ENCODE measurements at regions not wholly inside any gene's neighbourhood (a gene's known extent, or its start where the extent isn't known, plus 50 kb on each side); places are given as distances from the start of the nearest gene placed in this dataset.

- Histone ChIP-seq H3K36me3 (replicated peaks in 1 of 2; ENCODE audit: insufficient read depth in 1 of 2, low read depth in 2 of 2) (no peaks in the 10 kb centered on the region), H3K4me1 (no peaks in the 10 kb centered on the region), H3K27me3 (no peaks in the 10 kb centered on the region), H3K27ac (no peak overlapping the region), H3K9me3 (no peaks in the 10 kb centered on the region), H3K4me3 (no peak overlapping the region)
- intact Hi-C loops (cut with DNase I) = no loop called here
- ATAC-seq (no peak), DNase-seq (no peak)
- WGBS, 2 donors = 90 to 91% methylated on average over 7 of the region's 7 CpGs
- TF ChIP-seq POLR2A (IDR thresholded peaks at IDR 0.05) (no peak), CTCF (IDR thresholded peaks at IDR 0.05) (no peak)
Observed at GRCh38 chr5:143471666-143472464, 68.4 kb upstream of the NR3C1 start.

- H3K4me1 ChIP-seq = no peaks in the 10 kb centered on the region
- intact Hi-C loops (cut with DNase I) = no loop called here
- H3K27ac ChIP-seq = no peak overlapping the region
- H3K36me3 ChIP-seq (replicated peaks in 1 of 2; ENCODE audit: insufficient read depth in 1 of 2, low read depth in 2 of 2) = no peaks in the 10 kb centered on the region
- WGBS, 2 donors = 90 to 100% methylated on average over 1 of the region's 1 CpG
- H3K4me3 ChIP-seq = no peak overlapping the region
- no peaks in the 10 kb centered on the region for H3K9me3 ChIP-seq
- H3K27me3 ChIP-seq = no peaks in the 10 kb centered on the region
- DNase-seq (no peak), ATAC-seq (no peak)
- no peak for TF ChIP-seq CTCF (IDR thresholded peaks at IDR 0.05)
- TF ChIP-seq POLR2A (IDR thresholded peaks at IDR 0.05) = no peak
Observed at GRCh38 chr5:143471041-143471509, 67.6 kb upstream of the NR3C1 start.

DNA sequence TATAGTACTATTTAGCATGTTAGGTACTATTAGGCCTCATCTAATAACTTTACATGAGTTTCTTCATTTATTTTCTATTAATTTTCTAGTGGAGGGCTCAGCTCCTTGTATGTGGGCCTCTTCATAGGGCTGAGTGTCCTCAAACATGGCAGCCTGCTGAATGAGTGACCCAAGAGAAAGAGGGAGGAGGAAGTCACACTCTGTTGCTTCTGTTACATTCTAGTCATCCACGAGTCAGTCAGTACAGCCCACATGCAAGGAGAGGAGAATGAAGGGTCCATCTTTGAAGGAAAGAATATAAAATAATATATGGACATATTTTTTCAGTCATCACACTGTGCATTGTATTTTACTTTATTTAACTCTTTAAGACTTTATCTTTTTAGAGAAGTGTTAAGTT is 66.6 kb upstream of the NR3C1 start:
- H3K4me3 ChIP-seq = no peak overlapping the region
- no peak overlapping the region for H3K27ac ChIP-seq
- no peak for TF ChIP-seq POLR2A (IDR thresholded peaks at IDR 0.05)
- no peak for TF ChIP-seq CTCF (IDR thresholded peaks at IDR 0.05)
- no peaks in the 10 kb centered on the region for H3K27me3 ChIP-seq
- H3K4me1 ChIP-seq = no peaks in the 10 kb centered on the region
- DNase-seq (no peak), ATAC-seq (no peak)
- no peaks in the 10 kb centered on the region for H3K36me3 ChIP-seq (replicated peaks in 1 of 2; ENCODE audit: insufficient read depth in 1 of 2, low read depth in 2 of 2)
- intact Hi-C loops (cut with DNase I) = no loop called here
- H3K9me3 ChIP-seq = no peaks in the 10 kb centered on the region
- WGBS, 2 donors = 53 to 75% methylated on average over 1 of the region's 1 CpG

GRCh38 chr5:143469125-143469524 is 65.6 kb upstream of the NR3C1 start:
- DNase-seq = no peak
- Histone ChIP-seq H3K4me3 (no peak overlapping the region), H3K9me3 (no peaks in the 10 kb centered on the region), H3K4me1 (no peaks in the 10 kb centered on the region), H3K27ac (no peak overlapping the region), H3K27me3 (no peaks in the 10 kb centered on the region), H3K36me3 (replicated peaks in 1 of 2; ENCODE audit: insufficient read depth in 1 of 2, low read depth in 2 of 2) (no peaks in the 10 kb centered on the region)
- ATAC-seq = no peak
- intact Hi-C loops (cut with DNase I) = no loop called here
- WGBS, 2 donors = 86 to 91% methylated on average over 2 of the region's 2 CpGs
- no peak for TF ChIP-seq CTCF (IDR thresholded peaks at IDR 0.05)
- TF ChIP-seq POLR2A (IDR thresholded peaks at IDR 0.05) = no peak

DNA sequence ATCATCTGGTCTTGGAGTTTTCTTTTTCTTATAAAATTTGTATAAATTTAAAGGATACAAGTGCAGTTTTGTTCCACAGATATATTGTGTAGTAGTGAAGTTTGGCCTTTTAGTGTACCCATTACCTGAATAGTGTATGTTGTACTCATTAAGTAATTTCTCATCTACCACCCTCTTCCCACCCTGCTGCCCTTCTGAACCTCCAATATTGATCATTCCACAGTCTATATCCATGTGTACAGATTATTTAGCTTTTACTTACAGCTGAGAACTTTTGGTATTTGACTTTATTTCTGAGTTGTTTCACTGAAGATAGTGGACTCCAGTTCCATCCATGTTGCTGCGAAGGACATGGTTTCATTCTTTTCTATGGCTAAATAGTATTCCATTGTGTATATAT is 63.1 kb upstream of the NR3C1 start:
- 32 to 94% methylated on average over 1 of the region's 1 CpG for WGBS, 2 donors
- Histone ChIP-seq H3K9me3 (no peaks in the 10 kb centered on the region), H3K36me3 (replicated peaks in 1 of 2; ENCODE audit: insufficient read depth in 1 of 2, low read depth in 2 of 2) (no peaks in the 10 kb centered on the region), H3K4me3 (no peak overlapping the region), H3K27ac (no peak overlapping the region), H3K27me3 (no peaks in the 10 kb centered on the region), H3K4me1 (no peaks in the 10 kb centered on the region)
- DNase-seq (no peak), ATAC-seq (no peak)
- TF ChIP-seq CTCF (IDR thresholded peaks at IDR 0.05) = no peak
- TF ChIP-seq POLR2A (IDR thresholded peaks at IDR 0.05) = no peak
- intact Hi-C loops (cut with DNase I) = no loop called here

Measured in body of pancreas (tissue), 4 donors.